GM21723 (cell line): ENCODE measurements at regions not wholly inside any gene's neighbourhood (a gene's known extent, or its start where the extent isn't known, plus 50 kb on each side); places are given as distances from the start of the nearest gene placed in this dataset.
"Not testable (repeated sequence)": the region's sequence is repeated elsewhere in the genome, so short reads cannot be mapped to it uniquely, and the experiment has no call there.

Experiments
- ATAC-seq: cut with Tn5 transposase; IDR thresholded peaks from one replicate; pipeline ENCODE4 v1.9.1; 2021; ENCODE audit warnings: mild to moderate bottlenecking, moderate library complexity; ENCODE audit not compliant: unreplicated experiment

DNA sequence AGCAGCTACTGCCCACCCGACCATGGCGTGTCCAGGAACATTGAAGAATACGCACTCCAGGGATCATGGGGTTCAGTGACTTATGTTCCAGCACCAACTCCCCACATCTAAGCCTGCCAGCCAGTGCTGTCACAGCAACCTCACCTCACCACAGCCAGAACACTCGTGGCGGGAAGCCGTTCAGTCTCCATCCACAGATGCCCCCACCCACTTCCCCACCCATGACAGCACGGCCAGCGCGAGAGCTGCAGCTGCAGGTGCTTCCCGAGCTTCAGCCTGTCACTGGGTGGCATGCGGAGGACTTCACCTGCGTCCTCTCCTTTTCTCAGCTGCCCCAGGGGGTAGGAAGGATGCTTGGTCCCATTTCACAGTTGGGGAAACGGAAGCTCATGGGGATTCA, 50.3 kb downstream of the RBFOX3 start:
- ATAC-seq, result no peak

DNA sequence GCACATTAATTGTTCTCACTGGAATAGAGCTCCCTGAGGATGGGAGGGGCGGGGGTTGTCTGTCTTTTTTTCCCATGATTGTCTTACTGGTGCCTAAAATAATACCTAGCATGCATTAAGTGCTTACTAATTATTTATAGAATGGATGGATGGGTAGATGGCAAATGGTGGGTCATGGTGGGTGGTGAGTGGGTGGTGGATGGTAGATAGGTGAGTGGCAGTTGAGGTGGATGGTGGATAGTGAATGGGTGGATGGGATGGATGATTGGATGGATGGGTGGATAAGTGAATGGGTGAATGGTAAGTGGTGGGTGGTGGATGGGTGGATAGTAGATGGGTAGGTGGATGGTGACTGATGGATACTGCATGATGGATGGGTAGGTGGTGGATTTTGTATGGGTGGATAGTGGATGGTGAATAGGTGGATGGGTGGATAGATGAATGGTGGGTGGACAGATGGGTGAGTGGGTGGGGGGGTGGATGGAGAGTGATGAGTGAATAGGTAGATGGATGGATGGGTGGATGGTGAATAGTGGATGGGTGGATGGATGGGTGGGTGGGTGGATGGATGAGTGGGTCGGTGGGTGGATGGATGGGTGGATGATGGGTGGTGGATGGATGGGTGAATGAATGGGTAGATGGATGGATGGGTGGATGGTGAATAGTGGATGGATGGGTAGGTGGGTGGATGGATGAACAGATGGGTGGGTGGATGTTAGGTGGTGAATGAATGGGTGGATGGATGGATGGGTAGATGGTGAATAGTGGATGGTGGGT, 51.6 kb downstream of the RBFOX3 start:
- ATAC-seq, result no peak

DNA sequence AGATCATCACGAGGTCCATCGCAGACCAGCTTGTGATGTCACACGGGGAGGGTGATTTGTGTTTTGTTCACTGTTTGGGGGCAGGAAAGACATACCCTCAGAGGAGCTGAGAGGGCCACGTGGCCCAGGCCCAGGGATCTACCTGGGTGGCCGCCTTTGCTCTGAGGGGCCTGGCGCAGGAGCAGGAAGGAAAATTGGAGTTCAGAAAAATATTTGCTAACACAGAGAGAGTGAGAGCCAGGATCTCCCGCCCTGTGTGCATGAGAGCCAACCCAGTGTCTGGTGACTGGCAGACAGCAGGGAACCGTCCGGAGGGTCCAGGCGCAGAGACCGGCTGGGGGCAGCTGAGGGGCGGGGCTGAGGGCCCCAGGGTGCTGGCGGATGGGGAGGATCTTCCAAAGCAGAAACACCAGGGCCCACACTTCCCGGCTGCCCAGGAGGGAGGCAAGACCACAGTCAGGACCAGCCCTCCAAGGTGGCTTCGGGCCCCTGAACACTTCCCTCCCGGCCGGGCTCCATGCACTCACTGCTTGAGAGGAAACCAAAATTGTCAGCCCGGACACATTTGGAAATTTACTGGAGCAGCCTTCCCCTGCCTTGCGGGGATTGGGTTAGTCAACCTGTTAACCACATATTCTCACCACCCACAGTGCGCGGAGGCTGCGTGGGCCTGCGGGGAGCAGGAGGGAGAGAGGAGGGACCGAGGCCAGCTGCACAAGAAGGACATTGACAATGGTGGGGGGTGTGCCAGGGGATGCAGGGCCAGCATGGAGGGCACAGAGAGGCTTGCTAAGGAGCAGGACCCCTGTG, 52.6 kb downstream of the RBFOX3 start:
- no peak for ATAC-seq

DNA sequence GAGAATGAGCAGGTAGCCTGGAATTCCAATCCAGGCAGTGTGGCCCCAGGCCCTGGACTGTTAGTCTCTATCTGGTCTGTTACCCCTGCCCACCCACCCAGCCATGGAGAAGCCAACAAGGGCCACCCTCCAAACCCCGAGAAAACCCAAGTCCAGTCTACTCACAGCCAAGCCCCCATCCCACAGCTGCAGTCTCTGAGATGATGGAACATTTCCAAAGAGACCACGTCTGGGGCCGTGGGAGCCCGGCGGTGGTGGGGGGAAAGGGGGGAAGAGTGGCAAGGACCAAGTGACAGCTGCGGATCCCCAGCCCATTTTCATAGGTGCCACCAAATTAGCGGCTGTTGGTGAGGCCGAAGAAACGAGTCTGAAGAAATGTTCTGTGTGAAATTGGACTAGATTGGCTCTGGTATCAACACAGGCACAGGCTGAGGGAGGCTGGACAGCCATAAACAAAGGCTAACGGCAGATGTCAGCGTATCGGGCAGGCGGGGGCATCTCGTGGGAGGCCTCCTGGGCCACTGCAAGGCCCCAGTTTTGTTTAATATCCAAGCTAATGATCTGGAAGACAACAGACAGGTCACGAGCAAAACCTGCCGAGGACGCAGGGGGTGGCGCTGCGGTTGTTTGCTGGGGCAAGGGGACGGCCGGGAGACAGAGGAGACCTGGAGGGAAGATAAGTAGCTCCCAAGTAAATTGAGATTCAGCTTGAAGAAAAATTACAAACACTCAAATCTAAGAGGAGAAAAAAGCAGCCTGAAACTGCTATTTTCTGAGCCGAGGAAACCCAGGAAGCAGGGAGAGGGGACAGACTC, 53.4 kb downstream of the RBFOX3 start:
- no peak for ATAC-seq

DNA sequence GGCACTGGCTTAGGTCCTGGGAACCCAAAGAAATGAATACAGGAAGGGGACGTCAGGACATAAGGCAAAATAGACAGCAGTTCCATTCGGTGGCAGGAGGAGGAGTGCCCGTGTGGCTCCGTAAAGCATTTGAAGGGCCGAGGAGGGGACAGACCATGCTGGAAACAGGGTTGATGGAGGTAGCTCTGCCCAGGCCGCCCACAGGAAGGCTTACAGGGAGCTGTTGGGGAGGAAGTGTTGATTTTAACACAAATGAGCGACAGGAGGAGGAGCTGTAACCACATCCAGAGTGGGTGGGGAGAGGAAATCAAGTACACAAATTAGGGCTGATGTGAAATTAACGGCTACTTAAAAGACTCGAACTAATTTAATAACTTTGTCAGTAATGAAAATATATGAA, 54.6 kb downstream of the RBFOX3 start:
- ATAC-seq, result no peak

DNA sequence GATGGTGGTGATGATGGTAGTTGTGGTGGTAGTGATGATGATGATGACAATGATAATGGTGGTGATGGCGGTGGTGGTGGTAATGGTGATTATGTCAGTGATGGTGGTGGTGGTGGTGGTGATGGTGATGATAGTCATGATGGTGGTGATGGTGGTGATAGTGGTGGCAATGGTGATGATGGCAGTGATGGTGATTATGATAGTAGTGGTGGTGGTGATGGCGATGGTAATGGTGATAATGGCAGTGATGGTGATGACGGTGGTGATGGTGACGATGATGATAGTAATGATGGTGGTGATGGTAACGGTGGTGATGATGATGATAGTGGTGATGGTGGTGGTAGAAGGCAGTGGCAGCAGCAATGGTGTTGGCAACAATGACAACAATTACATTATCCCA, 55.3 kb downstream of the RBFOX3 start:
- no peak for ATAC-seq

DNA sequence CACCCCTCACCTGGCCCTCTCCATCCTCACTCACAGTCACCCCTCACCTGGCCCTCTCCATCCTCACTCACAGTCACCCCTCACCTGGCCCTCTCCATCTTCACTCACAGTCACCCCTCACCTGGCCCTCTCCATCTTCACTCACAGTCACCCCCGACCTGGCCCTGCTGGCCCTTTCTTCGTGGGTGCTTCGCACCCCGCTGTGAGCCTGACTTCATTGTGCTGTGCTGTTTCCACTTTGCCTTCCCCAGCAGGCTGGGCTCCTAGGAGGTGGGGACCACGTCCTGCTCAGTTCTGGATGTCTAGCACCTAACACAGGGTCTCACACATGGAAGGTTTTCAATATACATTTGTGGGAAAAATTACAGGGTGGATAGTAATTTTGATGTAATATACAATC, 56.5 kb downstream of the RBFOX3 start:
- ATAC-seq, result not testable (repeated sequence)

DNA sequence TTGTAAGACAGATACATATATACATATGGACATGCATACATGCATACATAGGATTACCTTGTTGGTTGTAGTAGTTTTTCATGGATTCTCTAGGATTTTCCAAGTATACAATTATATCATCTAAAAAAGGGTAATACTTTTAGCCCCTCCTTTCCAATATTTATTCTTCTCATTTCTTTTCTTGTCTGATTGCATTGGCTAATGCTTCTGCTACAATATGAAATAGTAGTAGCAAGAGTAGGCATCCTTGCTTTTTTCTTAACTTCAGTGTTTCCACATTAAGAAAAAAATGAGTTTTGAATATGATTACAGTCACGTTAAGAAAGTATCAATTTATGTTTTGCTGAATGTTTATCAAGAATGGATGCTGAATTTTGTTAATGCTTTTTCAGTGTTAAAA, 58.0 kb downstream of the RBFOX3 start:
- ATAC-seq, result no peak

DNA sequence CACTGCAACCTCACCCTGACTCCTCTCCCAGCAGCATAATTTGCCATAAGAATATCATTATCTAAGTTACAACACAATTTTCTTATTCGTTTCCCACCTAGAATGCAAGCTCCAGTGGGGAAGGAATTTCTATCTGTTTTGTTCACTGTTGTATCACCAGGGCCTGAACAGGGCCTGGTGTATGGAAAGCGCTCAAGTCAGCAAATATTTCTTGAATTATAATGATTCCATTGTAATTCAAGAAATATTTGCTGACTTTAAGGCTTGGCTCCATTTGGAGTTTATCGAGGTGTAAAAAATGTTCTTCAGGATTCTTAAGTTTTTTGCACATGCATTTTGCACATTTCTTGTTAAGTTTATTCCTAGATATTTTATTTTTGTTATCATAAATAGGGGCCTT, 58.4 kb downstream of the RBFOX3 start:
- no peak for ATAC-seq

DNA sequence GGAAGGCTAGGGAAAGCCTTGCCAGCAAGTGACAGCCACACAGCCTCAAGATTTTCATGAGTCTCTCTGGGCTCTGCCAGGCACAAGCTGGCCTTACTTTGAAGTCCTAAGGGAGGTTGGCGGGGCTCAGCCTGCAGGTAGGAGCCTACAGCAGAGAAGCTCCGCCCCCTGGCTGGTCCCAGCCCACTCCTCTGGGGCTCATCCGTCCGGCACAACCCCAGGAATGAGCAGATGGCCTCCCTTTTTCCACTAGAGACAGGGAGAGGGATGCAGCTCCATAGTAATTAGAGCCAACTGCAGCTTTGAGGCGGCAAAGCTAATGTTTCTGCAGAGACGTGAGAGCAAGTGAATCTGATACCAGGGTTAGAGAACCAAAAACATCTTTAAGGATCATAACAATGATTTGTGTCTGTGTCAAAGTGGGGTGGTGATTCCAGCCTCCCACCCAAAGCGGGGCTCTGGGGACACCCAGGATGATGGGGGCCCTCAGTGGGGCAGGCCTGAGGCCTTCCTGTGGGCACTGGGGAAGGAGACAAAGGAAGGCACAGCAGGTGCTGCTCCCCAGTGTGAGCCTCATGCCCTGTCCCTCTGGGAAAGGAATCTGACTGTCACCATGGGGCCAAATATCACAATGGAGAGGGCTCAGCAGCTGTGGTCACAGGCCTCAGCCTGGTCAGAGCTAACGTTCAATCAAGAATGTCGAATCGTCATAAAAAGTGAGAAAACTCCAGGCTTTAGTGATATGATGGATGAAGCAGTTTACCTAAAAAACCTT, 61.5 kb downstream of the RBFOX3 start:
- ATAC-seq, result no peak

DNA sequence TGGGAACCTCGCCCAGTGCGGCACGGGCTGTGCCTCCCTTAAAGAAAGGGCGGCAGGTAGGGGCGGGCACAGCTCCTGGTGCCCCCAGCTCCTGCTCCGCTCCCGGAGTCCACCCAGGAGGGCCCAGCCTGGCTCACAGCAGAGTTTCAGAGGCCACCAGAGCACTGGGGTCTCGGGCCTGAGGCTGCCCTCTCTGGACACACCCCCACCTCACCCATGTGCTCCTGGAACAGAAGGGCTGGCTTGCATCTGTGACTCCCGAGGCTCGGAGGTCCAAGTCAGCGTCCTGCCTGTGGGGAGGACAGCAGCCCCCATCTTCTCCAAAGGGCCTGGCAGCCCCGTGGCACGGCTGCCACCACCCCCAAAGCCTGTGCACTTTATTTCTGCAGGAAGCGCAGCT, 62.7 kb downstream of the RBFOX3 start:
- ATAC-seq, result no peak

DNA sequence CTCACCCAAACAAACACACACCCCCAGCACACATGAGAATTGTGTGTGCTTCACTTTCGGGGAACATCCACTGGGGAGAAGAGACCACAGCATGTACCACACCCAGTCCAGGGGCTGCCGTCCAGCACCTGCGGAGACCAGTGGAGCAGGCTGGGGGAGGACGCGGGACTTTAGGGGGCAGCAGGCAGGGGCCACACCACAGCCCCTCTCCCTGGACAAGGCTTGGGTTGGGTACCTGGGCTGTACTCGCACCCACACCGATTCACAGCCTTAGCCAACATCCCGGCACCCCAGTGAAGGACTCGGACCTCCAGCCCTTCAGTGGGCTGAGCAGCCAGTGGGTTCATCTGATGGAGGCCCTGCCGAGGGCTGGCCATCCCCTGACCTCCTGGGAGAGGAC, 63.3 kb downstream of the RBFOX3 start:
- ATAC-seq, result no peak

DNA sequence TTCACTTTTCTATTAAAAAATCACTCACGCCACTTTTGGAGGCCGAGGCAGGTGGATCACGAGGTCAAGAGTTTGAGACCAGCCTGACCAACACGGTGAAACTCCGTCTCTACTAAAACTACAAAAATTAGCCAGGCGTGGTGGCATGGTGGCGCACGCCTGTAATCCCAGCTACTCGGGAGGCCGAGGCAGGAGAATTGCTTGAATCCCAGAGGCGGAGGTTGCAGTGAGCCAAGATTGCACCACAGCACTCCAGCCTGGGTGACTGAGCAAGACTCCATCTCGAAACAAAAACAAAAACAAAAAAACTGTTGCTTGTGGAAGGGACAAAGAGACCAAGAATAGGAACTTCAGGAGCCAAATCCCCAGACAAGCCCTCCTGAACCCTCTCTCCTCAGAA, 63.7 kb downstream of the RBFOX3 start:
- not testable (repeated sequence) for ATAC-seq

DNA sequence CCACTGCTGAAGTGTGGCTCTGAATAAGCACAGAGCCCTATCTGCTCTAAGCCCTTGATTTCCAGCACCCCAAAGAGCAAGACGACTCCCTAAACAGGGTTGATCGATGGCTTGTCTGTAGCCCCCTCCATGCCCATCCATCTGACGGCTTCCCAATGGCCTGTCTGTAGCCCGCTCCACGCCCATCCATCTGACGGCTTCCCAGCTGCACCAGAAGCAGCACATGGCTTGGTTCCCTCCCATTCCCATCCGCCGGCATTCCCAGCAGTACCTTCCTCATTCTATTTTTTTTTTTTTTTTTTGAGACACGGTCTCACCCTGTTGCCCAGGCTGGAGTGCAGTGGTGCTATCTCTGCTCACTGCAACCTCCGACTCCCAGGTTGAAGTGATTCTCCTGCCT, 64.5 kb downstream of the RBFOX3 start:
- ATAC-seq, result no peak

DNA sequence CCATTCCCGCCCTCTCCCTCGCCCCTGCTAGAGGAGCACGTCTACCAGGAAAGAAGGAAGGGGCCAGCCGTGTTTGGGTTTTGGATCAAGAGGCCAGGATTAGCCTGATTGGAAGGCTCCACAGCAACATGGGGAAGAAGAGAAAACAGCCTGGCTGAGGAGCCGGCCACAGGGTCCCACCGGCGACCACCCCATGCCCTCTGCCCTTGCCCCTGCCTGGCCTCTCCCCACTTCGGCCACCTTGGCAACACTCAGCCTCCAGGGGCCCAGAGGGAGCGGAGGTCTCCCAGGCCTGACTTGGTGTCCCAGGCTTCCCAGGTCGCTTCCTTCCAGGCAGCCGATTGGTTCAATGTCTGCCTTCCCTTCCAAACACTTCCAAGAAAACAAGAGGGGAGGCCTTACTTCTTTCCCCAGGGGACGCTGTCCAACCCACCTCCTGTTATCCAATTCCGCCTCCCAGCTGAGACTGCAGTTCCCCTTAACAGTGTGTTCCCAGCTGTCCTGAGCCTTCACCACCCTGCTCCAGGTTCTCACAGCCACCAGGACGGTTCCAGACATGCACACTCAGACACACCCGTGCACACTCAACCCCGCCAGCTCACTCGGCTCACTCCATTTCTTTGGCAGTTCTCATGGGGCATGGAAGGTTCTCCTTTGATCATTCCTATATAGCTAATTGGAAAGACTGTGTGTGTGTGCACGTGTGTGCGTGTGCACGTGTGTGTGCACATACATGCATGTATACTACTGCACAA, 65.4 kb downstream of the RBFOX3 start:
- ATAC-seq, result no peak

DNA sequence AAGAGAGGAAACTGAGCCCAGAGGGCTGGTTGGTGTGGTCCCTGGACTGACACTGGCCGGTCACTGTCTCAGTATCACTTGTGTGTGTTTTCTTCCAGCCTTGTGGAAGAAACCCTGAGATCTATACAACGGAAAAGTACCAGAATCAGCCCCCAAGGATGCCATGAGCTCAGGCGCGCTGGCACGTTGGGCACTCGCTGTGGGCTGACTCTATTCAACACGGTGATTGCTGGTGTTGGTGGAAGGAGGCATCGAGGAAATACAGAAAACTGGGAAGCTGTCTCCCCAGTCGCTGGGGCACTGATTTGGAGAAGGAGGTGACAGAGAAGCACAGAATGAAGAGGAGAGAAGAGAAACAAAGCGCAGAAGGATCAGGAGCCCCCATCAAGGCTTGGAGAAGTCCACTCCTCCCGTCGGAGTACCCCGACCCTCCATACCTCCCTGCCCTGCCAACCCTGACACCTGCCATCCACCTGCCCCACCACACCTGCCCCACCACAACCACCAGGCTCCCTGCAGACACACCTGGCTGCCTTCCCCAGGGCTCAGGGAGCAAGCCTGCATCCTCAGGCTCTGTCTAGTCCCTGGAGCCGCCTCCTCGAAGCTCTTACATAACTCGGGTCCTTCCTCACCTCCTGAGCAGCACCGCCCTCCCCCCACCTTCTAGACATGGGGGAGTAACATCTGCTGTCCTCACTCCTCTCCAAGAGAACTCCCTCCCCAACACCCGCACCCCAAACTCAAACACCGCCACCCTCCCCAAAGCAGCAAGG, 66.5 kb downstream of the RBFOX3 start:
- no peak for ATAC-seq

DNA sequence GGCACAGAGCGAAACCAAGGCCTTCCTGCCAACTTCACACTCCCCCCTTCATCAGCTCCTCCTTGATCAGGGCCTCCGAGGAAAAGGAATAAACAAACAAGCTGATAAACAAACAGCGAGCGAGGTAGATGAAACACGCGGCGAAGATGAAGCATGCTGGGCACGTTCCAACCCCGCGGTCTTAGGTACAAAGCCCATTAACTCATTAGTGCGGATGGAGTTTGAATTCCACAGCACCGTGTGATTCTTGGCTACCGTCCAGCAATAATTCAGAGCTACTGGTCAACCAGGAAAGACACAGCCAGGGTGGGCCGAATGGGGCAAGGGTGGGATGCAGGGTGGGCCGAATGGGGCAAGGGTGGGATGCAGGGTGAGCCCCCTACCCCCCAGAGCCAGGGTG, 67.3 kb downstream of the RBFOX3 start:
- ATAC-seq, result no peak

DNA sequence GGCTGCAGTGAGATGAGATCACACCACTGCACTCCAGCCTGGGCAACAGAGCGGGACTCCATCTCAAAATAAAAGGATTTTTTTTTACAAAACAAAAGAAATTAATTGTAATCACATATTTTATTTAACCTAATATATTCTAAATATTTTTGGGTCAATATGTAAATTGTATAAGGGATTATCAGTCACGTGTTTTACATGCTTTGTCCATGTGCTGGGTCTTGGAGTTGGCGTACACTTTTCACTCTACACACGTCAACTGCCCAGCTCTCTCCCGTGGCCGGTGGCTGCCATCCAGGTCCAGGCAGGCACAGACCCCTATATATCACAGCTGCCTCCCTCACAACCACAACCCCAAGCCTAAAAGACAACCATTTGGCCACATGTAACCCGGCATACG, 68.1 kb downstream of the RBFOX3 start:
- no peak for ATAC-seq
